GM10266 (cell line): ENCODE measurements at regions not wholly inside any gene's neighbourhood (a gene's known extent, or its start where the extent isn't known, plus 50 kb on each side); places are given as distances from the start of the nearest gene placed in this dataset.

ENCODE experiments used
- DNase-seq: peaks from one replicate; pipeline ENCODE4 v3.0.0; 2012; ENCODE audit errors: extremely low spot score
- TF ChIP-seq, protein P1 (sequence below): IDR thresholded peaks from 2 replicates; pipeline ENCODE4 v1.5.1; 2012; ENCODE audit warnings: mild to moderate bottlenecking, low read depth; ENCODE audit not compliant: control insufficient read depth, insufficient read depth; ENCODE audit errors: missing control alignments

DNA sequence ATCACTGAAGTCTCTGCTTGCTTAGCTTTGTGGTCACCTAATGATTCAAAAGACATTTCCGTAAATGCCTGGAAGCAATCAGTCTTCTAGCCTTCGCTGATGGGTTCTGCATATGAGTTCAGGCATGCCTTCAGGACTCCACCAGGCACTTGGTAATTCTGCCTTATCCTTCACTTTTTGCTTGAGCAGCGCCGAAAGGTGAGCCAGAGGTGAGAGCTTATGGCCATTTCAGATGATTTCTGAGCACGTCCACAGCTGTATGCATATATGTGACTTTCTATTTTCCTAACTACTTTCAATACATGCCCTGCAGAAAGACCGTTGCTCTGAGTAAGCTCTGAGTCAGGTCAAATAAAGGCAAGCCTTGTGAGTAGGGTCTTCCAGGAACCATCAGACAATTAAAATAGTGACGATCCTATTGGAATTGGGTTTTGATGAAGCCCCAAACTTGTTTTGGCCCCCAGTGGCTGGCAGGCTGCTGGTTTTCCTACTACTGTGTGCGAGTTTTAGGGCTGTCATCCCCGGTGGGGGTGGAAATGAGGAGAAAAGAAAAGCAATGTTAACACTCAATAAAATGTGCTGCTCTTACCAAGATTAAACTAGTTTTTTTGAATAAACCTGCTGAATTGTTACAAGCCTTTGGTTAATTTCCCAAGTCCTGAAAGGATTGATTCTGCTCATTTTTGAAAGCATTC, 154.4 kb upstream of the AKR1E2 start:
- no peak for DNase-seq
- TF ChIP-seq, protein P1, sequence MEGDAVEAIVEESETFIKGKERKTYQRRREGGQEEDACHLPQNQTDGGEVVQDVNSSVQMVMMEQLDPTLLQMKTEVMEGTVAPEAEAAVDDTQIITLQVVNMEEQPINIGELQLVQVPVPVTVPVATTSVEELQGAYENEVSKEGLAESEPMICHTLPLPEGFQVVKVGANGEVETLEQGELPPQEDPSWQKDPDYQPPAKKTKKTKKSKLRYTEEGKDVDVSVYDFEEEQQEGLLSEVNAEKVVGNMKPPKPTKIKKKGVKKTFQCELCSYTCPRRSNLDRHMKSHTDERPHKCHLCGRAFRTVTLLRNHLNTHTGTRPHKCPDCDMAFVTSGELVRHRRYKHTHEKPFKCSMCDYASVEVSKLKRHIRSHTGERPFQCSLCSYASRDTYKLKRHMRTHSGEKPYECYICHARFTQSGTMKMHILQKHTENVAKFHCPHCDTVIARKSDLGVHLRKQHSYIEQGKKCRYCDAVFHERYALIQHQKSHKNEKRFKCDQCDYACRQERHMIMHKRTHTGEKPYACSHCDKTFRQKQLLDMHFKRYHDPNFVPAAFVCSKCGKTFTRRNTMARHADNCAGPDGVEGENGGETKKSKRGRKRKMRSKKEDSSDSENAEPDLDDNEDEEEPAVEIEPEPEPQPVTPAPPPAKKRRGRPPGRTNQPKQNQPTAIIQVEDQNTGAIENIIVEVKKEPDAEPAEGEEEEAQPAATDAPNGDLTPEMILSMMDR: no peak

DNA sequence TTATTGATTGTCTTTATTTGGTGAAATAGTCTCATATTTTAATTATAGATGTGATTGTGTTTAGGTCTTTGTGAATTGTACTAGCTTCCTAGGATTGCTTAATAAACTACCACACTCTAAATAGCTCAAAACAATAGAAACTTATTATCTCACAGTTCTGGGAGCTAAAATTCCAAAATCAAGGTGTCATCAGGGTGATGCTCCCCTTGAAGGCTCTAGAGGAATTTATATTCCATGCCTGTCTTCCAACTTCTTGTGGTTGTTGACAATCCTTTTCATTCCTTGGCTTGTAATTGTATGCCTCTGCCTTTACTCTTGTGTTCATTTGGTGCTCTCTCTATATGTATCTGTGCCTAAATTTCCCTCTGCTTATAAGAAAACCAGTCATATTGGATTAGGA, 155.3 kb upstream of the AKR1E2 start:
- DNase-seq: no peak
- TF ChIP-seq, protein P1: no peak

DNA sequence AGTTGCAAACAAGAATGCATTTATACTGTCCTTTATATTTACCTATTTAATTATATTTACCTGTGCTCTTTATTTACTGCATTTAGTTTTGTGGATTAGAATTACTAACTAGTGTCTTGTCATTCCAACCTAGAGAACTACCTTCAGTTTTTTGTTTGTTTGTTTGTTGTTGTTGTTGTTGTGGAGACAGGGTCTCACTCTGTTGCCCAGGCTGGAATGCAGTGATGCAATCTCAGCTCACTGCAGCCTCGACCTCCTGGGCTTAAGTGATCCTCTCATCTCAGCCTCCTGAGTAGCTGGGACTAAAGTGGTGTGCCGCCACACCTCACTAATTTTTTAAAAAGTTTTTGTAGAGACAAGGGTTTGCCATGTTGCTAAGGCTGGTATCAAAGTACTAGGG, 156.4 kb upstream of the AKR1E2 start:
- no peak for DNase-seq
- TF ChIP-seq, protein P1: no peak

DNA sequence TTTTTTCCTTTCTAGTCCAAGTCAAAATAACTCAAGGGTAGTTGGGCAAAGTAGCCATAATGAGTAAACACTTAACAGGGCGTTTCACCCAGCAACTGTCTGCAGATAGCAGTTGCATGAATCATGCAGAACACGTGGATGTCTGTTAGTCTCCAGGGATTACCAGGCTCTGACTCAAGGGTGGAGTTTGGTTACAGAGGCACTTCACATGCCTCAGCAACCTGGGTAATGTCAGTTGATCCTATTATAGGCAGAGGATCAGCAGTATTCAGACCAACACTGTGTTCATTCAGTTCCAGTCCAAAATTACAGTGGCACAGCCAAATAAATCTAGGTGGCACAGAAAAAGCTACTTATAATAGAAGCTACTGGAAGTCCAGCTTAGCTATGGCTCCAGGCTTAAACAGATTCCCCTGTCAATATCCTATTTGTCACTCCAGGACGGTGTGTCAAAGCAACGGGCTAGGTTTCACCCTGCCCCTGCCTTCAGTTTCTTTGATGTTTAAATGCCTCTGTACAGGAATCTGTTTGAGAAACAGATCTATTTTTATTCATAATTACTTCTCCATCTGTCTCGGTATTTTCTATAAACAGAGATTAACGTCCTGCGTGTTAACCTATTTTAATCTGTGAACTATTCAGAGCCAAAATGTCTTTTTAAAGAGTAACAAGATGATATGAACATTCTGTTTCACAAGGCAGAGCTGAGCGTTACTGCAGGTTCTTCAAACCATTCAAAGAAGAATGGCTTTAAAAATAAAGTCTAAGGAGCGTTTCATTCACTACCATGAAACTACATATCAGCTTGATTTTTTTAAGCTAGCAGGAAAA, 162.6 kb upstream of the AKR1E2 start:
- no peak for DNase-seq
- TF ChIP-seq, protein P1: no peak

DNA sequence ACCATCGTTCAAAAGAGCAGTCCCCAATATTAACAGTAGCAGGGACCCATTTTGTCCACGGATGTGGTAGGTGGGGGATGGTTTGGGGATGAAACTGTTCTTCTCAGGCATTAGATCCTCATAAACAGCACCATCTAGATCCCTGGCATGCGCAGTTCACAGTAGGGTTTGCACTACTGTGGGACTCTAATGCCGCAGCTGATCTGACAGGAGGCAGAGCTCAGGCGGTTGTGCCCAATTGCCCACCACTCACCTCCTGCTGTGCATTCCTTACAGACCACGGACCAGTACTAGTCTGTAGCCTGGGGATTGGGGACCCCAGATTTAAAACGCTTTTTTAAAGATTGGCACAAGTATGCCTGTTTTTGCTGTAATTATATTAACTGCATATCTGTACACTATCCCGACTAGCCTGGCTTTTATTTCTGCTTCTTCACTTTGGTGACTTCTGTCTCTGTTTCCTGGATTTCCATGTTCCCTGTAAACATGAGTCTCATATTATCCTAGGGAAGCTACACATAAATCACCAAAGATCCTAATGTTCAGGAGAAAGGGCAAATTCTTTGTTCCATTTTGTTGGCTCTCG, 163.3 kb upstream of the AKR1E2 start:
- TF ChIP-seq, protein P1: no peak
- no peak for DNase-seq

DNA sequence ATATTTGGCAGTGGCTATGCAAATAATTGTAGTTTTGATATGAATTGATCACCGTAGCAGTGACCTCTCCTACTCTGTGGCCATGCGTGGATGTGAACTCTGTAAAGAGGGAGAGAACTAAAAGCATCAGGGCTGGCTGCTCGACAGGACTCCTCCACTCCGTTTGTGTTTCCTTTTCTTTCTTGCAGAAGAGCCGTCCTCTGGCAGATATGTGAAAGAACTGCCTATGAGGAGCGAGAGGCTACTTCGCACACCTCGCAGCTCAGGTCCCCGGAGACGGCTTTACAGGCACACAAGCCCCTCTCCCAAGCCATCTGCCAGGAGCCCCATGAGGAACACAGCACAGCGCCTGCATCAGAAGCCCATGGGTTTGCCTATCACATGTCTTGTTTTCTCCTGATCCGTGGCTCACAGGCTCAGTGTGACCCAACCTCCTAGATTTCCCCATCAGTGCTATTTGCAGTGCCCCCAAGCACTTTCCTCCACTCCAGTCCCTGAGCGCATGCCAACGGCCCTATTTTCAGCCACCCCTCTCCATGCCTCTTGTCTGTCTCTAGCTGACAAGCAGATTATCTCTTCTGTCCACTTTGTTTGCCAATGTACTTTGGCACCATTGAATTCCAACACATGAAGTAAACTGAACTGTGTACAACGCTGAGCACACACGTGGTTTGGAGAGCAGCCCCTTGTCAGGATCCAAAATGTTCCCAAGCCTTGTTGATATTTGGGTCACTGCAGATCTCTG, 164.3 kb upstream of the AKR1E2 start:
- DNase-seq: no peak
- TF ChIP-seq, protein P1: no peak

DNA sequence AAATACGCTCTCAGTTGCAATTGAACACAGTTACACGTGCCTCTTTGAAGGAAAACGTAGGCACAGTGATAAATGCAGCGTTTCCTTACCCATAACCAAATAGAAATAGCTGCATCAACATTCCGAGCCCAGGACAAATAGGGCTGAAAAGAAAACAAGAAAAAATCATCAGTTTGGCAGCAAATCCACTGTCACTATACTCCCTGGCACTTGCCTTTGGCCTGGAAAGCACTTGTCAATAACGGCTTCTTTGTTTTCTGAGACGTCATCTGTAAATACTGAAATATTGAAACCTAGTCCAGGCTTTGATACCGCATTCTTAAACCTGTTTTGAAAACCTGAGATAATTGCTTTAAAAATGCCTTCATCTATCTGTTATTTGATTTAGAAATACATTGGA, 167.2 kb upstream of the AKR1E2 start:
- DNase-seq: no peak
- TF ChIP-seq, protein P1: no peak
